HG03442 (cell line): ENCODE measurements at regions not wholly inside any gene's neighbourhood (a gene's known extent, or its start where the extent isn't known, plus 50 kb on each side); places are given as distances from the start of the nearest gene placed in this dataset.

Source experiments
- ATAC-seq: cut with Tn5 transposase; IDR thresholded peaks from one replicate; pipeline ENCODE4 v1.9.1; 2021; ENCODE audit warnings: mild to moderate bottlenecking, moderate library complexity; ENCODE audit not compliant: unreplicated experiment

DNA sequence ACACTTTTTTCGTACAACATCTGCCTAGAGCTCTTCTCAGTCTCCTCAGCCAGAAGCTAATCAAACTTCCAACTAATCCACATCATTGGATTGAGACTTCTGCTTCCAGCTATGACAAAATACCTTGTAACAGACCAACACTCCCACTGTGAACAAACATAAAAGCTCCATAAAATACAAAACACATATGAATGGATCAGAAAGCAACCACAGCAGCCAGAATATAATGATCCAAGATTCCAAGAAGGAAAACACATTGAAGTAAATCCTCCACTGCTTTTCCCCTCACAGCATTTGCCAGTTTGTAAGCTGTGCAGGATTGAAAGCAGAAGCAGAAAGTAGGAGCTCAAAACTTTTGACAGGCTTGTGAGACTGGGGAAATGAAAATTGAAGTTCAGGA is 863.2 kb downstream of the TUSC7 start:
- ATAC-seq: no peak

DNA sequence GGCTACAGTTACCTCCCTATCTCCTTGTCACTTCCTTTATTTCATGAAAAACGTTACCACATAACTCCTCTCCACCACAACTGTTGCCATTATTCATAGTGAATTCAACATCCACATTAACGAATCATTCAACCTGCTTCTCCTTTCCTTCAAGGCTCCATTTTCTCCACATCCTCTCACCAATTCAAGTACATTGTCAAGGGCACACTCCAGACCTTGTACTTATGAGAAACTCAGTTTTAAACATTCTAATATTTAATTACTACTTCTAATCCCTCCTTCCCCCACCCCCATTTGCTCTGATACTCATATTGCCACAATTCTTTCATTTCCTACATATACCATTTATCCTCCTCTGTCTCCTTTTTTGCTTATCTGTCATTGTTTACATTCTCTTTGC is 871.2 kb downstream of the TUSC7 start:
- no peak for ATAC-seq

DNA sequence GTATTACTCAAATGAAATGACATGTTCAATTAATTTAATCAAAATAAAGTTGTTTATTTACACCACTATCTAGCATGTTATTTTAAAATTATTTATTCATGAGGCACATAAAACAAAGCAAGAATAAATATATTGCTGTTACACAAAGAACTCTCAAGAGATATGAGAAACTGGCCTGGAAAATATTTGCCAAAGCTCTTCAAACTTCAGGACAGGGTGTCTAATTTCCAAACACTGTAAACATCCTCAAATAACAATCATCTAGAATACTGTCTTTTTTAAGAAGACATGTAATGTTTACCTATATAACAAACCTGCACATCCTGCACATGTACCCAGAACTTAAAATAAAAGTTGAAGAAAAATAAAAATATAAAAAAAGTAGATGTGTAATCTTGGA is 876.6 kb downstream of the TUSC7 start:
- no peak for ATAC-seq

DNA sequence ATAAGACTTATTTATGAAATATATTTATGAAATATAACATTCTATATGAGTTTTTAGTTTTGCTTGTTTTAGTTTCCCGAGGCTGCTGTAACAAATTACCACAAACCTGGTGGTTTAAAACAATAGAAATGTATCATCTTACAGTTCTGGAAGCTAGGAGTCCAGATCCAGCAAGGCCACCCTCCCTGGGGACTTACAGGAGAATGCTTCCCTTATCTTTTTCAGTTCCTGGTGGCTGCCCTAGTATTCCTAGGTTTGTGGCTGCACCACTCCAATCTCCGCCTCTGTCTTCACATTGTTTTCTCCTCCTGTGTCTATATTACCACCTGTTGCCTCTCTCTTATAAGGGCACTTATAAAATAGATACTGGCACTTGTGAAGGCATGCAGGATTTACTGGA is 877.8 kb downstream of the TUSC7 start:
- ATAC-seq: no peak

DNA sequence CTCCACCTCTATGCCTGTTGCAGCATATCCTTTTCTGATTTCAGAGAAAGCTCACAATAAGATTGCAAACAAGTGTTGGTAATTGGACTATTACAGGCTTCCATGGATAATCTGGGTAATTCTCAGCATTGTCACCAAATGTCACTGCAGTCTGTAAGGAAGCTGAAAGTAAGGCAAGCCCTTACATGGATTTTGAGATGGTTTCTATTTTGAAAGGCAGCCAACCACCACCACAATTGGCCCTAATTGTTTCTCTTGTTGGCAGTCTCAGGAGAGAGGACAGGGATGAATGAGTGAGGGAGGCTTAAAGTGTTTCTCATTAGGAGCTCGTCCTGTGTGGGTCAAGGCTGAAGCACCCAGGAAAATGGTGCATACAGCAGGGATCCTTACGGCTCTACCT is 879.9 kb downstream of the TUSC7 start:
- ATAC-seq: no peak

DNA sequence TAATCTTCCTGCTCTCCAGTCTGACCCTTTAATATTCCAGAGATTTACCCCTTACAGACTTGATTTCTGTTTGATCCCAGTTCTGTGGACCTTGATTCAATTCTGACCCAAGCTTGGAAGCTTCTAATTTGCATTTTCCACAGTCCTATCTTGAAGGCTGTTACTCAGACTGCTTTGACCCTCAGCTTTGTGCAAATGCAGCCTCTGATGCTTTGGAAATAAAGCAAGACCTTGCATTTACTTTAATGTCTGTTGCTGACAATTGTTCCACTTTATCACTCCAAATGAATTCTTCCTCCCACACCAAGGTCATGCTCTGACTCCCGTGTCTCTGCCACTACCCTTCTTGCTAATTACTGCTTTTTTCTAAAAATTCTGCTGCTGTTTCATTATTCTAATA is 886.0 kb downstream of the TUSC7 start:
- no peak for ATAC-seq

DNA sequence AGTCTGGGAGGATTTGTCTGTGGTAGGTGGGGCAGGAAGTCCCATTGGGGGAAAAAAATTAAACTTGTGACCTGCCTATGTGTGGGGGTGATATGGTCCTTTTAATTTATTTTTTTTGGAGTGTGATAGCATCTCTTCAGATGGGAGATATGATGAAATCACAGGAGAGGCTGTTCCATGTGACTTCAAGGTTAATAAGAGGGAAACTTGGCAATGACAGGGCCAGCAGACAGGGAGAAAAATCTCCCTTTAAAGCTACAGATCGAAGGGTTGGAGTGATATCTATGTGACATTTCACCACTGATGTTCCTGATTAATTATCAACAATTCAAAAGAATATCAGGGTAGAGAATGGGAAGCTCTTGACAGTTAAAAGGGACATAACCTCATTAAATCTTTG is 886.9 kb downstream of the TUSC7 start:
- ATAC-seq: no peak

DNA sequence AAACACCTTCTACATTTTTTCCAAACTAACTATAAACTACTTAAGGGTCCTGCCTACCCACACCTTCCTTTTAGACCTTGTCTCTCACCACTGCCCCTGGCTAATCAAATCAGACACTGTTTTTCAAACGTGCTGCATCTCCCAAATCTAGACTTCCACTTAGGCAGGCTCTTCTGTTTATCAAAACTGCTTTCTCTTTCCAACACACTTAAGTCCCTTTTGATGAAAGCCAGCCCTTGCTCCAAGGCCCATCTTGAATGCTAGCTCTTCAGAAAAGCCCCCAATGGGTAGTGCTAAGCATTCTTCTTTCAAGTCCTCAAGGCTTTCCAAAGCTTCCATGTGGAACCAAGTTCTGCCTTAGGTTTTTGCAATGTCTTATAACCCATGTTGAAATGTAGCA is 888.3 kb downstream of the TUSC7 start:
- no peak for ATAC-seq

DNA sequence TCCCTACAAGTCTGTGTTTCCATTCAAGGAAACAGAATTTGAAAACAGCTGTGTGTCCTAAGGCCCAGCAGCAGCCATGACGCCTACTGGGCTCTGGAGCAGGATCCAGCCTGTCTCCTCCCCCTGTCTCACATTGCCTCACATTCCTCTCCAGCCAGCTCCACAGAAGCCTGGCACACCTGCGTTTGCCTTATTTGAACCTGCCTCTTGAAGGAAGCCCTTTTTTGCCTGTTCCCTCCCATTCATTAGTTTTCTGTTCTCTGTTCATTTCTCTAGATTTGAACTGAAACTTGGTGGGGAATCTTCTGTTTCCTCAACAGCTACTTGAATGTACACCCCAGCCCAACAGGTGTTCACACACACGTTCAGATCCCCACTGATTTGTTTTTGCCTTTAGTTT is 890.5 kb downstream of the TUSC7 start:
- ATAC-seq: no peak

DNA sequence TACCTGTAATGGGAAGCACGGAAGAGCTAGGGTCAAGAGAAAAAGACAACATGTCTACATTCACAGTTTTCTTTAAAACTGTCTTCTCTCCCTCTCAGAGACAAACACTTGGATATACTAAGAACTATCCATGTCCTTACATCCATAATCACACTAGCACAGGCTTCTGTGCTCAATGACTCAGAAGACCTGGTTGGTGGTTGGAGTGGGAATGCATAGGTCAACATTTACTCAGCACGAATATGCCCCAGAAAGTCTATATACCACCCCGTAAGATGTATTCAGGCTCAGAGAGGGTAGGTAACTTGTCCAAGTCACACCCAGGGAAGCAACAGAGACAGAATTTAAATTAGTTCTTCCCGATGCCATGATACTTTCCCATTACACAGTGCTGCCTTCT is 891.1 kb downstream of the TUSC7 start:
- no peak for ATAC-seq

DNA sequence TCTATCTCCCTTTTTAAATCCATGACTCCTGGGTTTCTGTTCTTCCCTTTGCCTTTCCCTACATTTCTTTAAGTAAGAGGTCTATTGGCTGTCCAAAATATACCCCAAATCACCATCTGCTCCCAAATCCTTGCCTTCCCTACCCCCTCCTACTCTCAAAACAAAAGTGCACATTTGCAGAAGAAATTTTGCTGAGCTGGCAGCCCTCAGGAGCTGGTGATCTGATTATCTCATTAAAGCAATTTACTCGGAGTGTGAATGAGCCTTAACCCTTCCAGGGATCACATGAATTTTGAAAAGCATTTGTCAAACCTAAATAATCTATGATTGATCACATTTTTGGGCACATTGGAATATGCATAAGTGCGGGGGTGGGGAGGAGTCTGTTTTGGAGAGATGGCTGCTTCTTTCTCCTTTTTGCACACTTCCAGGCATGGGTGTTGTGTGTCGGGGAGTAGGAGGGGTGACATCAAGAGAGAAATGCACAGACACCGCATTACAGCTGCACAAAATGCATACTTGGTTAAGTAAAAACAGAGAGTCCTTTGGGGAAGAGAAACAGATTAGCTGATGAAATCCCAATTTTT is 892.6 kb downstream of the TUSC7 start:
- ATAC-seq: no peak

DNA sequence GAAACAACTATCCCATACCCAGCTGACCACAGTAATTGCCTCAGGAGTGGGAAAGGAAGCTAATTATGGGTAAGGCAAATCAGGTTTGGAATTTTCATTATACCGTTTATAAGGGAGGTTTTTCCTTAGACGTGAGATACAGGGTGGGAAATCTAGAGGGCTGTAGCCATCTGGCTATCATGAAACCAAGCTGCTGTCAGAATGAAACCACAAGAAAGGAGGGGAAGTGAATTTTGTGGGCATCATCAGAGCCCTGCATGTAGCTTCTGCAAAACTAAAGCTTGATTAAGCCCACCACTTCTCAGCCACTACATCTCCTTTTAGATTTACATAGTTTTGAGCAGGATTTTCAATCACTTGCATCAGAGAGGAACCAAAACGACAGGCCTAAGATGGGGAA is 893.5 kb downstream of the TUSC7 start:
- peak; percentile 74 for ATAC-seq

DNA sequence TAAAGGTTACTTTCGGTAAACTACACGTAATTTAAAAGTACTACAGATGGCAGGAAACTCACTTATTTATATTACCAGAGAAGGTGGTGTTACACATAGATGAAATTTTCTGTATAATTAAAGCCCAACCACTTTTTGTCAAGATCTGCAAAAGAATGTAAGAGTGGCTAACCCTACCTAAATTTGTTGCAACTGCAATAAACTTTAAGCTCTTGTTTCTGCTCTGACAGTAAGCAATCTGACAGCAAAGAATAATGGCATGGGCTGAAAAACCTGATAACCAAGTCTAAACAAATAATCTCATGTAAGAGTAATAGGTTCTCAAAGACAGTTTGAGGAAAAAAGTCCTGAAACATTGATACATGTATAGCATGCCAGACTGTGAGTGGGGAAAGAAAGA is 897.3 kb downstream of the TUSC7 start:
- ATAC-seq: no peak

DNA sequence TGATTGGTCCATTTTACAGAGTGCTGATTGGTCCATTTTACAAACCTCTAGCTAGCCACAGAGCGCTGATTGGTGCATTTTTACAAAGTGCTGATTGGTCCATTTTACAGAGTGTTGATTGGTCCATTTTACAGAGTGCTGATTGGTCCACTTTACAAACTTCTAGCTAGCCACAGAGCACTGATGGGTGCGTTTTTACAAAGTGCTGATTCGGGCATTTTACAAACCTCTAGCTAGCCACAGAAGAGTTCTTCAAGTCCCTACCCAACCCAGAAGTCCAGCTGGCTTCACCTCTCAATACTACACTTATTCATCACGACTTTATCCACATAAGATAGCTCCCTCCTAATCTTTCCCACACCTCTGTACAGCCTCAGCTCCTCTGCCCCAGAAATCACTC is 899.8 kb downstream of the TUSC7 start:
- ATAC-seq: no peak

DNA sequence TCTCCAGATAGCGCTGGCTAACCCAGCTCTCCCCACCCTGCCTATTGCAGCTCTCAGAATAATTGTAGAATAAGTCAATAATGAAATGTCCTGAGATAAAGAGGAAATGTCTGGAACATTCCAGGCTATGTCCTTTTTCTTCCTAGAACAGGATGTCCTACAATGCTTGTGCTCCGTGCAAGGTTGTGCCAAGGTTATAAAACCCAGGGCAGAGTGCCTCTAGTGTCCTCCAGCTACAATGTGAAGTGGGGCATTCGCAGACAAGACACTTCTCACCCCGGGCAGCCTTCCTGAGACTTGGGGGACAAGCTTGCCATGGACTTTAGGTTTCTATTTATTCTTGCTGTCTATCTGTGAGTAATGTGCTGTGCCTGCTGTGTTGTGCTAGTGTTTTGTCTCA is 900.6 kb downstream of the TUSC7 start:
- ATAC-seq: no peak

DNA sequence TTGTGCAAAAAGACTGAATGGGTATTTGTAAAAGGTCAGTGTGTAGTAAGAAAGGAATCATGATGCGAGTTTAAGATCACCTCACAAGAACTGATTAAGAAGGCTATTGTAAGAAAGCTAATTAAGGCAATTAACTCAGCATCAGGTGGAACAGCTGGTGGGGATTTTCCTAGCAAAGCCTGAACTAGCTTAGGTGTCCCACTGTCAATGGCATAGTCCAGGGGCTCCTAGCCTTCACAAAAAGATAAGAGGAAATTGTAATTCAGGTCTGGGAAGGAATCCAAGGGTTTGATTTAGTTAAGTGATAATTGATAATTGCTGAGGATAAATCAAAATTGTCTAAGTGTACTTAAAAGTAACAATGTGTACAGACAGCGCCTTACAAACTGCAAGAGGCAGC is 901.6 kb downstream of the TUSC7 start:
- no peak for ATAC-seq

DNA sequence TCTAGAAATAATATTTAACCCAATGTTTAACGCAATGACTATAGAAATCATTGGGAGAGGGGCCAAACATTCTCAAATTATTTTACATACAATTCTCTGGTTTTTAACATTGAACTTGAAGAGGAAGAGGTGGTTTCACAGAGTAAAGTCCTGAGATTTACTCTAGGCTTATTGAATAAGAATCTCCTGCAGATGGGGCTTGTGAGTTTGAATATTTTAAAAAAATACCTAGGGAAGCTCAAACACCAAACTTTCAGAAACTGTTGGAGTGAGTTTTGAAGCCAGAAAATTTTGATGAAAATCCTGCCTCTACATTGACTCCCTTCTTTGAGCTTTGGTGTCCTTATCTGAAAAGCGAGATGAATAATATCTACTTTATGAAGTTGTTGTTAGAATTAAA is 906.6 kb downstream of the TUSC7 start:
- ATAC-seq: no peak

DNA sequence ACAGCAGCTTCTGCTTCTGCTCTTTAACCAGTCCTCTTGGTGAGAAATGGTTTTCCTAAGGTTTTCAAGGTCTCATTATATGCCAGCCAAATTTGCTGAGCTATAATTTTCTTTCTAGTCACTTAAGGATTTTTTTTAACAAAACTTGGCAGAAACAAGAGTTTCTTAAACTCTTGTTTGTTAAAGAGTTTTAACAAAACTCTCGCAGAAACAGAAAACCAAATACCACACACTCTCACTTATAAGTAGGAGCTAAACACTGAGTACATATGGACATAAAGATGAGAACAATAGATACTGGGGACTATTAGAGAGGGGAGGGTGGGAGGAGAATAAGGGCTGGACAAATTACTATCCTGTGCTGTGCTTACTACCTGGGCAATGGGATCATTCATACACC is 908.3 kb downstream of the TUSC7 start:
- no peak for ATAC-seq

DNA sequence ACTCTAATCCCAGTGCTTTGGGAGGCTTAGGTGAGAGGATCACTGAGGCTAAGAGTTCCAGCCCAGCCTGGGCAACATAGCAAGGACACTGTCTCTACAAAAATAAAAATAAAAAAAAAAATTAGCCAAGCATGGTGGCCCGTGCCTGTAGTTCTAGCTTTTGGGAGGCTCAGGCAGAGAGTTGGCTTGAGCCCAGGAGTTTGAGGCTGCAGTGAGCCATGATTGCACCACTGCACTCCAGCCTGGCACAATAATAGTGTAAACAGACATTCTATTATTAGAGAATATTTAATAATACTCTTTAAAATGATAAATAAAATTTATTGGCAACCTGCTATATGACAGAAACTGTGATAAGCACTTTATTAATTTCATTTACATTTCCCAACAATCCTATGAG is 908.9 kb downstream of the TUSC7 start:
- no peak for ATAC-seq

DNA sequence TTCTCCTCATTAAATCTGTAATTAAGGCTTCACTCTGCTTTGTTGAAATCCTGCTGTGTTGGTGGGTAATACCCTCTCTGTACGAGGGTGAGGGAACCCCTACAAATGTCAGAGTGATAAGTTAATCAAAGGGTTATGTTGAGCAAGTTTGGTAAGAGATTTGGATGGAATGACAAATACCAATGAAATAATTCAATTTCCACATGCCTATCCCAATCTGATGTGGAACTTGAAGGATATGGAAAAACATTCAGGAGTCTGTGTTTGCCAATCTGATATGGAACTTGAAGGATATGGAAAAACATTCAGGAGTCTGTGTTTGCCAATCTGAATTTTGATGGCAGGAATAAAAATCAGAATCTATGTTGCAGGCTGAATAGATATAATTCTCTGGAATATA is 910.2 kb downstream of the TUSC7 start:
- ATAC-seq: no peak

DNA sequence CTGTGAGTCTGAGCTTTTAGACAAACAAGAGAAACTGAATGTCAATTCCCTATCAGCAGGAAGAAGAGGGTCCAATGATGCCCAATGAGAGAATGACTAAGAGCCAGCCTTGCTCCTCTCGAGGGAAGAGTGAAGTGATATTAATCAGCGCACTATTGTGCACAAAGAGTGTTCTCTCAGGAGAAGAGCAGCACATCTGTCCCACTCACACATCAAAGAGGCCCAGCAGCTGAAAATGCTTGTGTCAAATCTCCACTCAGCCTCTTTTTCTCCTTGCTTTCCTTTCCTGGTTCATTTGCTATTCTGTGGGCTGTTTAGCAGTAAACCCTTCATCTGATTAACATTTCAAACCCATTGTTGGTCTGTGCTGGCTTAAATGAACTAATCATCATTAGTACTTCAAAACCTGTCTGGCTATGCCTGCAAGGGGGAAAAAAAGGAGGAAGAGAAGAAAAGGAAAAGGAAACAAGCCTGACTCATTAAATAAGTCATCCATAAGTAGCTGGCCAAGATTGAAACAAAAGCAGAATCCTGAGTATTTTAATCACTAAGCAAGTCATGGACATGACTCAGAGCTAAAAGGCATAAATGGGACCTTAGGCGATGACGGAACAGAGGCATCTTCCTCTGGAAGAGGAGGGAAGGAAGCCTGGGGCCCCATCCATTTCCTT is 912.7 kb downstream of the TUSC7 start:
- no peak for ATAC-seq

DNA sequence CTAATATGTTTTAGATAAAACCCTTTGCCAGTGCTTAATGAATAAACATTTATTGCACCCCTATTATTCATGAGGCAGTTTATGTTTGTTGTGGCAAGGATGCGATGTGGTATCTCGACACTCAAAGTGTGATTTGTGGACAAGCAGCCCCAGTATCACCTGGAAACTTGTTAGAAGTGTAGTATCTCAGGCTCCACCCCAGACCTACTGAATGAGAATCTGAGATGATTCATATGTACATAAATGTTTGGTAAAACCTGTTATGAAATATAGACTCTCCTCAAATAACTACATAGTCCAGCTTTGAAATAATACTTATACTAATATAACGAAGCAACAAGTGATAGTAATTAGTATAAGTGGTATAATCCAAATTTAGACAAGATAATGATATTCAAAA is 914.8 kb downstream of the TUSC7 start:
- no peak for ATAC-seq

DNA sequence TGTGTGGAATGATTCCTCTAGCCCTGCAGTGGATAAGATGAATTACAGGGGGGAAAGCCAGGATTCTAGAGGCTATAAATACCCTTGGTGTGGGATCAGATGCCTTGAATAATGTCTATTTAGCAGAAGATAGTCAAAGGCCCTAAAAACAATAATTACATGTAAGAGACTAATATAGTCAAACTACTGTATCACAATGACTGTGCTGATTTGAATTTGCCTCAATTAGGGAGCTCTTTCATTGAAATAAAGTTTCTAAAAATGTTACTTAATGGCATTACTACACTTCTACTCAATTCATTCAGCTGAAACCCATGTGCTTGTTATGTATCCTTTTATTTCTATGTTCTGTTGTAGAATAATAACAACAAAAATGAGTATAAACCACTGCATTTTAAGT is 915.6 kb downstream of the TUSC7 start:
- ATAC-seq: no peak
